ENCODE measurements at regions not wholly inside any gene's neighbourhood (a gene's known extent, or its start where the extent isn't known, plus 50 kb on each side); places are given as distances from the start of the nearest gene placed in this dataset.

- TF ChIP-seq ZFX (IDR thresholded peaks at IDR 0.05; ENCODE audit: borderline replicate concordance) (no peak), CTCF (IDR thresholded peaks at IDR 0.05) (no peak)
- no peak overlapping the region for H3K27ac ChIP-seq
Observed at GRCh38 chr18:30455741-30456140, 586.8 kb downstream of the DSC3 start.

DNA sequence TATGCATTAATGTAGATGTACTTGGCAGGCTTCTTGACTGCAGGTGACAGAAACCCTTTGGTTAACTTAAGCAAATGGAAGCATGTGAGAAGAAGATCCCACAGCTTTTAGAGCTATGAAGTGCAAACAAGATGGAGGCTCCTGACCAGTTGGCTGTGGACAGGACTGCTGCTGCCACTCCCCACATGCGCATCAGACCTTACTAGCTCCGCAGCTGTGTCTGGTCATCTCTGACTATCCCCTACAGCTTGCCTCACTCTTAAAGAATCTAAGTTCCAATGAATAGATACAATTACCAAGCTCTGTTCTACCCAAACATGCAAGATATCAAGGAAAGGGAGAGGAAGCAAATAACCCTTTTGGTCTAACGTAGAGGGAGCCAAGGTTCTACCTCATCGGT lies 587.6 kb downstream of the DSC3 start:
- no peak for TF ChIP-seq ZFX (IDR thresholded peaks at IDR 0.05; ENCODE audit: borderline replicate concordance)
- TF ChIP-seq CTCF (IDR thresholded peaks at IDR 0.05): no peak

DNA sequence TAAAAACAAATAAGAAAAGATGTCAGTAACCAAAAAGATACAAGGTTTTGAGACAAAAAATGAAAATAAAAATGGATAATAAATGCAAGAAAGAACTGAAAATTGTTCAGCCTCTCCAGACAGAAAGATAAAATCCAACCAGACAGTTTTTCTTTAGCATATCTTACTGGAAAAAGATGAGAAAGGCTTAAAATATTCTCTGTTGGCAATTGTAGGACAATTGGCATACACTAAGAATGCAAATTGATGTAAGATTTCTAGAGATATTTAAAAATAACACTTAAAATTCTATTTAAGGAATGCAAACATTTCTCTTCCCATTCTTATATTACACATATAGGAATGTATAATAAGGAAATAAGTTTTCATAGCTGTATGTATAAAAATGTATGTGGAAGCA lies 590.6 kb downstream of the DSC3 start:
- no peak overlapping the region for H3K27ac ChIP-seq
- TF ChIP-seq ZFX (IDR thresholded peaks at IDR 0.05; ENCODE audit: borderline replicate concordance) (no peak), CTCF (IDR thresholded peaks at IDR 0.05) (no peak)

More for the DNA sequence above, 587.6 kb downstream of the DSC3 start:
- no peak overlapping the region for H3K27ac ChIP-seq

DNA sequence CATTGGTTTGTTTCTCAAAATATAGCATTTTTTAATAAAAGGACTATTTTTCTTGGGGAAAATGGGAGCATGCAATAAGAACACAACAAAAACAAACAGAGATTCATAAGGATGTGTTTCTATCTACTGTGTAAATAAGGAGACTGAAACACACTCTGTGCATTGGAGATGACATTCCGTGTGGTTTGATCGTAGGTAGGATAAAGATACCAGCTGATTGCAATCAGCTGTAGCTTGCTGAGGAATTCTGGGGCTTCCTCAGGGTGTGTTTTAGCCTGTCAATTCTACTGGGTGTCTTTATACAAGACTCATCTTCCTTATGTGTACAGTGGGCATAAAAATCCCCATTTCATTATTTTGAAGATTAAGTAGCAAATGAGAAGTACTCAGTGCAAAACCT lies 591.6 kb downstream of the DSC3 start:
- no peak for TF ChIP-seq ZFX (IDR thresholded peaks at IDR 0.05; ENCODE audit: borderline replicate concordance)
- TF ChIP-seq CTCF (IDR thresholded peaks at IDR 0.05): no peak

DNA sequence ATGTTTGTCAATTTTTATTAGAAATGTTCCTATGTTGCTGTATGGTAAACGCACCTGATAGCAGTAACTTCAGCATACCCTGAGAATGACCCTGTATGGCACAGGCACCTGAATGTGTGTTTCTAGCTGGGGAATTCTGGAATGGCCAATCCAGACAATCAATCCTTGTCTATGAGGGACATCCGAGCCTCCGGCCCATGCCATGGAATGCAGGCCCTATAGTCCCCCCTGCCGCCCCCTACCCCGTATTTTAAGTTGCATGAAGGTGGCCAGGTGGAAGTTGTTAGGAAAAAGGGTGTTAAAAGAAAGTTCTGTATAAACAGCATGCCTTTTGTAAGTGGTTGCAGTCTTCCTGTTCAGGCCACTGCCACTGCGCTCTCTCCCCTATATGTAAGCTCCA lies 595.9 kb downstream of the DSC3 start:
- TF ChIP-seq ZFX (IDR thresholded peaks at IDR 0.05; ENCODE audit: borderline replicate concordance): no peak
- TF ChIP-seq CTCF (IDR thresholded peaks at IDR 0.05): no peak
- H3K27ac ChIP-seq: no peak overlapping the region

More for the DNA sequence above, 591.6 kb downstream of the DSC3 start:
- peak overlapping the region; percentile 19; the same call in 1 of the 2 replicates for H3K27ac ChIP-seq

DNA sequence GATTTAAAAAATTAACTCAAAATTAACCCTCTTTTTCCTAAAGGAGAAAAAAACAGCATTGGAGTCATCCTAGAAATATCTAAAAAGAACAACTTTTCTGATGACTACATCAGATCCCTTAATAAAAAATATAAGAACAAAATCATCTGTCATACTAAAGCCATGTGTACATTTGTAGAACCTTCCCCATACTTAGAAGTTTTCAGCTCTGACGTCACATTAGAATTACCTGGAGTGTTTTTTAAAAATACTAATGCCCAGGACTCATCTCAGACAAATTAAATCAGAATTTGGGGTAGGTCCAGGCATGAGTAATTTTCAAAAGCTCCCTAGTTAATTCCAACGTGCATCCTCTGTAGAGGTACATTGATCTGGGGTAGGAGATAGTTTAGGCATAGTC lies 598.0 kb downstream of the DSC3 start:
- no peak overlapping the region for H3K27ac ChIP-seq
- no peak for TF ChIP-seq CTCF (IDR thresholded peaks at IDR 0.05)

DNA sequence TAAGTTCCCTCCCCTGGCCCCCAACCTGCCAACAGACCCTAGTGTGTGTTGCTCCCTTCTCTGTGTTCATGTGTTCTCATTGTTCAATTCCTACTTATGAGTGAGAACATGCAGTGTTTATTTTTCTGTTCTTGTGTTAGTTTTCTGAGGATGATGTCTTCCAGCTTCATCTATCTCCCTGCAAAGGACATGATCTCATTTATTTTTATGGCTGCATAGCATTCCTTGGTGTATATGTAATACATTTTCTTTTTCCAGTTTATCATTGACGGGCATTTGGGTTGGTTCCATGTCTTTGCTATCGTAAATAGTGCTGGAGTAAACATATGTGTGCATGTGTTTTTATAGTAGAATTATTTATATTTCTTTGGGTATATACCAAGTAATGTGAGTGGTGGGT lies 602.2 kb downstream of the DSC3 start:
- TF ChIP-seq CTCF (IDR thresholded peaks at IDR 0.05) (no peak), ZFX (IDR thresholded peaks at IDR 0.05; ENCODE audit: borderline replicate concordance) (no peak)
- H3K27ac ChIP-seq: no peak overlapping the region
